Ishikawa (cell line): ENCODE measurements at regions not wholly inside any gene's neighbourhood (a gene's known extent, or its start where the extent isn't known, plus 50 kb on each side); places are given as distances from the start of the nearest gene placed in this dataset.

Experiments used
- CEBPB ChIP-seq: IDR thresholded peaks from 2 replicates; pipeline ENCODE4 v1.6.1; 2012
- NFIC ChIP-seq: IDR thresholded peaks from 2 replicates; pipeline ENCODE4 v1.6.1; 2012
- RAD21 ChIP-seq: IDR thresholded peaks from 2 replicates; pipeline ENCODE4 v1.6.1; 2012; ENCODE audit warnings: low read depth
- REST ChIP-seq: IDR thresholded peaks from 2 replicates; pipeline ENCODE4 v1.6.1; 2012; ENCODE audit warnings: low read depth, mild to moderate bottlenecking
- YY1 ChIP-seq: IDR thresholded peaks from 2 replicates; pipeline ENCODE4 v1.6.1; 2012; ENCODE audit warnings: low read depth

DNA sequence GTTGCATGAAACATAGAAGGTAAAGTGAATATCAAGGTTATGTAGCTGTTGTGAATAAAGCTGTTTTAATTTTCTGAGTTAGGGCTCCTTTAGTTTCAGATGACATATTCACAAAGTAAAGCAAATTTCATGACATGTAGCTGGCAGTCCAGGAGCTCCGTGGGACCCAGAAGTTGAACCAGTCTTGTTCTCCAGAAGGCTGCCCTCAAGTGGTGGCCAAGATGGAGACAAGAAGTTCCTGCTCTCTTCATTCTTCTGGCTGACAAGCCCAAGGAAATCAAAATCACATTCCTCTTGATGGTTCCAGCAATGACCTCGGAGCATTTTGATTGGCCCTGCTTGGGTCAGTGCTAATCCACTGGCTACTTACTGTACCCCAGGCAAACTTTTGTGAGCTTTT lies 128.7 kb downstream of the LIG4 start:
- TF ChIP-seq YY1 (no peak), CEBPB (no peak), NFIC (no peak), REST (no peak), RAD21 (0 out of 2 replicates have a peak, but pooled peaks have one; percentile 4)
